Spleen (tissue), 7 donors: ENCODE measurements at regions not wholly inside any gene's neighbourhood (a gene's known extent, or its start where the extent isn't known, plus 50 kb on each side); places are given as distances from the start of the nearest gene placed in this dataset.

ENCODE experiments used
- POLR2AphosphoS5 ChIP-seq, 3 donors: sonication (generic); formaldehyde crosslinking; IDR thresholded peaks; one replicate each; pipeline ENCODE4 v1.5.1; 2017; ENCODE audit warnings: antibody characterized with exemption in 3 of 3
- TF ChIP-seq, protein P1 (sequence below), 11 experiments: fragments of 200-600 bp in 7 of 11; fragments of 450-650 bp in 4 of 11; sonication (generic) in 4 of 11; IDR thresholded peaks in 8 of 11; conservative IDR thresholded peaks in 3 of 11; 1 replicate in 7 of 11; 2 replicates in 4 of 11; pipeline versions ENCODE4 v1.4.0 to v1.8.0; 2016 to 2021; ENCODE audit warnings: antibody characterized with exemption in 11 of 11, inconsistent platforms in 4 of 11, mild to moderate bottlenecking in 1 of 11
- donor health status: DM: no; HTN: no; CAD: no; lungs with moderate emphysema.
- donor health status: DM: no; HTN: no; CAD: no.
- donor health status: DM: no; HTN: no; CAD: no.

DNA sequence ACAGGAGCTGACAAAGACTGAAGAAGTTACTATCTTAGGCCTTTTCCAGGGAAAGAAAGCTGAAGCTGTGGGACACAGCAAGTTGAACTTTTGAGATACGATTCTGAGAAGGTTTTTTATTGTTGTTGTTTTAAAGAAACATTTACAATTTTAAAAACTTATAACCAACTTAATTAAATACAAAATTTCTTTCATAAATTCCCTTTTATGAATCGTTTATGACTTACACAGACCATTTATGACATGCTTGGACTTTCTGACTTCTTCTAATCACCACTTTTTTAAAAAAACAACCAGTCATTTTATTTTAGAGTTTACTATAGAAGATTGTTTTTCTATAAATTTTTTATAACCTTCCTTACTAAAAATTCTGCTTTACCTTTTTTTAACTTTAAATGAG, 68.7 kb downstream of the DHRS2 start:
- TF ChIP-seq, protein P1, sequence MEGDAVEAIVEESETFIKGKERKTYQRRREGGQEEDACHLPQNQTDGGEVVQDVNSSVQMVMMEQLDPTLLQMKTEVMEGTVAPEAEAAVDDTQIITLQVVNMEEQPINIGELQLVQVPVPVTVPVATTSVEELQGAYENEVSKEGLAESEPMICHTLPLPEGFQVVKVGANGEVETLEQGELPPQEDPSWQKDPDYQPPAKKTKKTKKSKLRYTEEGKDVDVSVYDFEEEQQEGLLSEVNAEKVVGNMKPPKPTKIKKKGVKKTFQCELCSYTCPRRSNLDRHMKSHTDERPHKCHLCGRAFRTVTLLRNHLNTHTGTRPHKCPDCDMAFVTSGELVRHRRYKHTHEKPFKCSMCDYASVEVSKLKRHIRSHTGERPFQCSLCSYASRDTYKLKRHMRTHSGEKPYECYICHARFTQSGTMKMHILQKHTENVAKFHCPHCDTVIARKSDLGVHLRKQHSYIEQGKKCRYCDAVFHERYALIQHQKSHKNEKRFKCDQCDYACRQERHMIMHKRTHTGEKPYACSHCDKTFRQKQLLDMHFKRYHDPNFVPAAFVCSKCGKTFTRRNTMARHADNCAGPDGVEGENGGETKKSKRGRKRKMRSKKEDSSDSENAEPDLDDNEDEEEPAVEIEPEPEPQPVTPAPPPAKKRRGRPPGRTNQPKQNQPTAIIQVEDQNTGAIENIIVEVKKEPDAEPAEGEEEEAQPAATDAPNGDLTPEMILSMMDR (IDR thresholded peaks at IDR 0.05 in 8 of 11, conservative IDR thresholded peaks at IDR 0.05 in 3 of 11), result no peak
- TF ChIP-seq POLR2AphosphoS5 (IDR thresholded peaks at IDR 0.05), result no peak
